Upper lobe of right lung (tissue), 1 donor: ENCODE measurements at regions not wholly inside any gene's neighbourhood (a gene's known extent, or its start where the extent isn't known, plus 50 kb on each side); places are given as distances from the start of the nearest gene placed in this dataset.

Experiments
- ATAC-seq: fragments of 200-7000 bp; cut with Tn5 transposase; one replicate; pipeline ENCODE4 v1.9.1; 2020; ENCODE audit warnings: mild to moderate bottlenecking, moderate library complexity
- DNase-seq: peaks from one replicate; pipeline ENCODE4 v3.0.0-alpha.2; 2020
- H3K27ac ChIP-seq: fragments of 200-600 bp; one replicate; pipeline ENCODE4 v1.8.0; 2022
- H3K27me3 ChIP-seq: fragments of 200-600 bp; one replicate; pipeline ENCODE4 v1.8.0; 2022; ENCODE audit warnings: mild to moderate bottlenecking
- H3K36me3 ChIP-seq: fragments of 200-600 bp; one replicate; pipeline ENCODE4 v1.8.0; 2022
- H3K4me1 ChIP-seq: fragments of 200-600 bp; one replicate; pipeline ENCODE4 v1.8.0; 2022
- H3K4me3 ChIP-seq: fragments of 200-600 bp; one replicate; pipeline ENCODE4 v1.8.0; 2022; ENCODE audit warnings: mild to moderate bottlenecking
- H3K9me3 ChIP-seq: fragments of 200-600 bp; one replicate; pipeline ENCODE4 v1.8.0; 2022
- intact Hi-C: fragments of 100-400 bp; cut with DNase I; formaldehyde crosslinking; loops from one replicate; pipeline ENCODE4 v1.11.0; 2022
- TF ChIP-seq, protein P1 (sequence below): fragments of 200-600 bp; IDR thresholded peaks from one replicate; pipeline ENCODE4 v1.8.0; 2022; ENCODE audit warnings: antibody characterized with exemption
- donor health status: DM: no; HTN: yes; CAD: no; lungs with severe emphysema.

DNA sequence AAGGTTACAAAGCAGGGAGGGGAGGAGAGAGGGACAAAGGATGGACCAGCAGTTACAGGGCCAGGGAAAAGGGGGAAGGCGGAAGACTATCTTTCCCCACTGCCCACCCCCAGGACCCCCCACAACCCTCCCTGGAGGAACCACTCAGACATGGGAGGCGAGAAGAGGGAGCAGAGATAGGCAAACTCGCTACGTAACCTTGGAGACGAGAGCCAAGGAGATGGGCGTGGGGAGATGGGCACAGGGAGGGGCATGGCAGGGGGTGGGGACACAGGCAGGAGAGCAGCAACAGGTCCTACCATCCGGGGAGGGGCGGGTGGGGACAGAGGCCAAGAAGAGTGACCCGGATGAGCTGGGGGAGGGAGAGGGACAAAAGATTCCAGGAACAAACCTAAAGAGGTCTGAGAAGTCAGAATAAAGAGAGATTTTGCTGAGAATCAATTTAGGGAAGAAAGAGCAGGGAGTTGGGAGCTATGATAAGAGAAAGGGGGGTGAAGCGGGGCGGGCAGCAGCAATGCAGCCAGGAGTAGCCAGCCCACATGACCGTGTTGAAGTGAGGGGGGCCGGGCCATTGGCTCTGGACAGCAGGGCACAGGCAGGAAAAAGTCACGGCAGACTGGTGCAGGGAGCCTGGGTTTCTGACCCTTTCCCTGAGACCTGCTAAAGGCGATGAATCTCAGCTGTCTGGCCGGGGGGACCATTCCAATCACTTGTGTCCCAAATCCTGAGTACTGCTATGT lies 128.4 kb downstream of the BUD13 start:
- no peaks in the 10 kb centered on the region for H3K9me3 ChIP-seq
- ATAC-seq (no peak), DNase-seq (no peak)
- H3K27ac ChIP-seq = no peak overlapping the region
- no peaks in the 10 kb centered on the region for H3K36me3 ChIP-seq
- H3K4me3 ChIP-seq = no peak overlapping the region
- TF ChIP-seq, protein P1, sequence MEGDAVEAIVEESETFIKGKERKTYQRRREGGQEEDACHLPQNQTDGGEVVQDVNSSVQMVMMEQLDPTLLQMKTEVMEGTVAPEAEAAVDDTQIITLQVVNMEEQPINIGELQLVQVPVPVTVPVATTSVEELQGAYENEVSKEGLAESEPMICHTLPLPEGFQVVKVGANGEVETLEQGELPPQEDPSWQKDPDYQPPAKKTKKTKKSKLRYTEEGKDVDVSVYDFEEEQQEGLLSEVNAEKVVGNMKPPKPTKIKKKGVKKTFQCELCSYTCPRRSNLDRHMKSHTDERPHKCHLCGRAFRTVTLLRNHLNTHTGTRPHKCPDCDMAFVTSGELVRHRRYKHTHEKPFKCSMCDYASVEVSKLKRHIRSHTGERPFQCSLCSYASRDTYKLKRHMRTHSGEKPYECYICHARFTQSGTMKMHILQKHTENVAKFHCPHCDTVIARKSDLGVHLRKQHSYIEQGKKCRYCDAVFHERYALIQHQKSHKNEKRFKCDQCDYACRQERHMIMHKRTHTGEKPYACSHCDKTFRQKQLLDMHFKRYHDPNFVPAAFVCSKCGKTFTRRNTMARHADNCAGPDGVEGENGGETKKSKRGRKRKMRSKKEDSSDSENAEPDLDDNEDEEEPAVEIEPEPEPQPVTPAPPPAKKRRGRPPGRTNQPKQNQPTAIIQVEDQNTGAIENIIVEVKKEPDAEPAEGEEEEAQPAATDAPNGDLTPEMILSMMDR = no peak
- H3K27me3 ChIP-seq = peaks cover 13% of the 10 kb centered on the region
- intact Hi-C loops = no loop called here
- no peaks in the 10 kb centered on the region for H3K4me1 ChIP-seq

GRCh38 chr11:116643521-116643920 lies 129.3 kb downstream of the BUD13 start:
- H3K4me3 ChIP-seq = no peak overlapping the region
- H3K9me3 ChIP-seq = no peaks in the 10 kb centered on the region
- intact Hi-C loops = no loop called here
- TF ChIP-seq, protein P1 = no peak
- H3K27me3 ChIP-seq = peaks cover 13% of the 10 kb centered on the region
- H3K27ac ChIP-seq = no peak overlapping the region
- ATAC-seq (no peak), DNase-seq (no peak)
- H3K36me3 ChIP-seq = no peaks in the 10 kb centered on the region
- H3K4me1 ChIP-seq = no peaks in the 10 kb centered on the region

DNA sequence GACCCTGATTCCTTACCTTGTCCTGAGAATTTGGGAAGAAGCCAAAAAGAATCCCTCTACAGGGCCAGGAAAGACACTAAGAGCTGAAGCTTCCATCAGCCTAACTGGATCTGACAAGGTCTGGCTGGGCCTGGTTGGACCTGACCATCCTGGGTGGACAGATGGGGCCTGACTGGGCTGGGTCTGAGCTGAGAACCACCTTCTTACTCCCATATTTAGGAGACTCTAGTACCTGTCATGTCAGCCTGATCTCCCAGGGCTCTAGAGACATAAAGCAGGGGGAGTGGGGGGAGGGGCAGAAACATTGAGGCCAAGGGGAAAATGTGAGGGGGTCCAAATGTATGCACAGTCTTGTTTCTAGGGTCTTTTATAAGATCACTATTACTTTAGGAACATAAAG lies 129.9 kb downstream of the BUD13 start:
- no peaks in the 10 kb centered on the region for H3K36me3 ChIP-seq
- DNase-seq = no peak
- H3K4me3 ChIP-seq = no peak overlapping the region
- H3K4me1 ChIP-seq = no peaks in the 10 kb centered on the region
- peaks cover 13% of the 10 kb centered on the region for H3K27me3 ChIP-seq
- intact Hi-C loops = no loop called here
- no peak for ATAC-seq
- TF ChIP-seq, protein P1 = no peak
- H3K27ac ChIP-seq = no peak overlapping the region
- H3K9me3 ChIP-seq = no peaks in the 10 kb centered on the region

DNA sequence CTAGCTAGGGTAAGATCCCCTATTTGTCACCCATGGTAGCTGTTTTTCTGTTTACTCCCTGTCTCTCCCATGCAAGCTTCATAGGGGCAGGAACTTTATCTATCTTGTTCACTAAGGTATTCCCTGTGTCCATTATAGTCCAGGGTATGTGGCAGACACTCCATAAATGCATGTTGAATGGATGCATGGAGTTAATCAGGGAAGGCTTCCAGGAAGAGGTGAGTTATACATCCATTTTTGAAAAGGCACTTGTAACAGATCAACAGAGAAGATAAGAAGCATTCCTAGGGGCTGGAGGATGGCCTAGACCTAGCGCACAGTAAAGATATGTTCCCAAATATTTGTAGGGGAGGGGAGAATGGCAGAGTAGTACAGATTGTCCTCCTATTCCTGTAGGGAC lies 130.3 kb downstream of the BUD13 start:
- peaks cover 13% of the 10 kb centered on the region for H3K27me3 ChIP-seq
- DNase-seq (no peak), ATAC-seq (no peak)
- H3K27ac ChIP-seq = no peak overlapping the region
- H3K4me1 ChIP-seq = no peaks in the 10 kb centered on the region
- H3K9me3 ChIP-seq = no peaks in the 10 kb centered on the region
- TF ChIP-seq, protein P1 = no peak
- H3K36me3 ChIP-seq = no peaks in the 10 kb centered on the region
- H3K4me3 ChIP-seq = no peak overlapping the region
- intact Hi-C loops = no loop called here

DNA sequence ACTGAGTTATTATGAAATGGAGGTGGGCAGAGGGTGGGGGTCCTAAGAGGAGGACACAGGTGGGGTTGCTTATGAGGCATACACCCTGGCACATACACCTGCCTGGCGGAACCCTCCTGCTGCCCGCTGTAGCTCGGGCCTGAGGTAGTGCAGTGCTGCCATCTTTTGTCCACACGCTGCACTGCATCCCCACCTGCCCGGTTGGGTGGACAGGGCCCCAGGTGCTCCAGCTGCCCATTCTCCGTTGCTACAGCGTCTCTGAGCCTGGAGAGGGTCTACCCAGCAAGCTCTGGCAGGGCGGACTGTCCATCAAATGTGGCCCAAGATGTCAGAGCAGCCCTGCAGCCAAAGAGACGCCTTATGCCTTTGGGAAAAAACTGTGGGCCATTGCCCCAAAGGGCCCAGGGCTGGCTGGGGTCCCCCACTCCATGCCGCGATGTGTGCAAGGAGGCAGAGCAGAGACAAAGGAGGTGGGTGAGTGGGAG lies 131.2 kb downstream of the BUD13 start:
- TF ChIP-seq, protein P1 = peak; percentile 65
- H3K36me3 ChIP-seq = no peaks in the 10 kb centered on the region
- no peaks in the 10 kb centered on the region for H3K9me3 ChIP-seq
- peaks cover 13% of the 10 kb centered on the region for H3K27me3 ChIP-seq
- no peak overlapping the region for H3K27ac ChIP-seq
- intact Hi-C loops = no loop called here
- H3K4me3 ChIP-seq = no peak overlapping the region
- H3K4me1 ChIP-seq = no peaks in the 10 kb centered on the region
- peak; percentile 86 for ATAC-seq
- DNase-seq = peak; percentile 76
